Fibroblast of mammary gland (primary cell): ENCODE measurements at regions not wholly inside any gene's neighbourhood (a gene's known extent, or its start where the extent isn't known, plus 50 kb on each side); places are given as distances from the start of the nearest gene placed in this dataset.

Source experiments
- DNase-seq: peaks from one replicate; pipeline ENCODE4 v3.0.0-alpha.2; 2010; ENCODE audit warnings: low read depth
- H3K4me3 ChIP-seq: 2 replicates; pipeline ENCODE4 v1.5.1; 2011; ENCODE audit warnings: low read depth, mild to moderate bottlenecking, low read length, moderate library complexity; ENCODE audit not compliant: control insufficient read depth
- CTCF ChIP-seq: conservative IDR thresholded peaks from 2 replicates; pipeline ENCODE4 v1.5.1; 2011; ENCODE audit warnings: low read depth, low read length, inconsistent platforms; ENCODE audit not compliant: control insufficient read depth, insufficient read depth

GRCh38 chr13:73300718-73301425, 242.1 kb downstream of the KLF5 start:
- no peak for TF ChIP-seq CTCF
- no peak overlapping the region for H3K4me3 ChIP-seq
- no peak for DNase-seq

GRCh38 chr13:73299787-73300186, 241.0 kb downstream of the KLF5 start:
- TF ChIP-seq CTCF, result no peak
- no peak for DNase-seq

DNA sequence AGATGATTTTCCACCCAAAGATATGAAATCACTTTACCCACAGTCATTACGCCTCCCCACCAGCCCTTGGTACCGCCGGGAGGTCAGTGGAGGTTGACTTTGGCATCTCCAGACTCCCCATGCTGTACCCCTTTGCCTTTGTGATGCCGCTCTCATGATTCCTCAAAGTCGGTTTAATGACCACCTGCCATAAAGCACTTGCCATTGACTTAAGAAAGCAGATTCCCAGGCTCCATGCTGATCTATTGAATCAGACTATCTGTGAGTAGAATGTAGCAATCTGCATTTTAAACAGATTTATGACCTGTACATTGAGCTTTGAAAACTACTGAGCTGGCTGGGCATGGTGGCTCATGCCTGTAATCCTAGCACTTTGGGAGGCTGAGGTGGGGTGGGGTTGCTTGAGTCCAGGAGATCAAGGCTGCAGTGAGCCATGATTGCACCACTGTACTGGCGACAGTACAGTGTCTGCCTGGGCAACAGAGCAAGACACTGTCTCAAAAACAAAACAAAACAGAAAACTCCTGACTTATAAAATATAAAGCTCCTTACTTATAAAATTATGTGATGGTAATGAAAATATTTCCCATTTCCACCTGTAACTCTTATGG, 235.2 kb downstream of the KLF5 start:
- H3K4me3 ChIP-seq, result no peak overlapping the region
- TF ChIP-seq CTCF, result no peak

More at GRCh38 chr13:73299787-73300186, 241.0 kb downstream of the KLF5 start:
- H3K4me3 ChIP-seq, result no peak overlapping the region

DNA sequence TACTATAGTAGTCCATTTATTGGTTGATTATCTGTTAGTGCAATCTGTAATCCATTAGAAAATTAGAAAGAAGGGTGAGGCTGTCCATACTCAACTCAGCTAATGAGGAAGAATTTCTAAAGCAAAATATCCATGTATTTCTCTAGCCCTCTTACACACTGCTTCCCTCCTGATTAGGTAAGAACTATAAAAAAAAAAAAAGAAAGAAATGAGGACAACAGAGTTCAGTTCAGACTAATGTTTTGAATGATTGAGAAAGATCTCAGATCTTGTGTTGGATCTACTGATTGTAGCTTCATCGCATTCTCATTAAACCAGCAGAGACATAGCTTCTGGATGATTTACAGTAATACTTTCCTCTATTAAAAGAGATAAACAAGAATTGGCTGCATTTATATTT, 233.3 kb downstream of the KLF5 start:
- no peak for DNase-seq
- TF ChIP-seq CTCF, result no peak
- no peak overlapping the region for H3K4me3 ChIP-seq

More for the DNA sequence above, 235.2 kb downstream of the KLF5 start:
- DNase-seq, result no peak

GRCh38 chr13:73290844-73291243, 232.0 kb downstream of the KLF5 start:
- no peak overlapping the region for H3K4me3 ChIP-seq
- no peak for TF ChIP-seq CTCF
- no peak for DNase-seq

DNA sequence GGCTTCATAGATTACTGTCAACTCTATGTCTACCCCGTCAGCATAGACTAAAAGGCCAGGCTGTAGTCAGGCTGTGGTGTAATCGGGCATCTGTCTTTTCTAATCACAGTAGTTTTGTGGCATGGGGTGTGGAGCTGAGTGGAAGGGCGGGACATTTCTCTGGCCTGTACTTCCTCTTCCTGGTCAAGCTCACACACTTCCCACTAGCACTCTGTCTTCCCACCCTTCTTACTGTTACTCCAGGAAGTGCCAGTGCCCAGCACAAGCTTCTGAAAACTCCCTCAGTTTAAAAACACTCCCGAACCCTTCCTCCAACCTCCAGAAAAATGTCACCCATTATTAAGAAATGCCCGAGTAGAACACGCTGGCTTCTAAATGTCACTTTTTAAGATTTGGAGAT, 229.8 kb downstream of the KLF5 start:
- DNase-seq, result no peak
- TF ChIP-seq CTCF, result no peak
- H3K4me3 ChIP-seq, result no peak overlapping the region
